GM12874 (cell line): ENCODE measurements at regions not wholly inside any gene's neighbourhood (a gene's known extent, or its start where the extent isn't known, plus 50 kb on each side); places are given as distances from the start of the nearest gene placed in this dataset.

ENCODE experiments used
- TF ChIP-seq, protein P1 (sequence below): IDR thresholded peaks from 2 replicates; pipeline ENCODE4 v1.5.1; 2011; ENCODE audit warnings: low read depth, mild to moderate bottlenecking, control low read depth, low read length, moderate library complexity; ENCODE audit not compliant: insufficient read depth

DNA sequence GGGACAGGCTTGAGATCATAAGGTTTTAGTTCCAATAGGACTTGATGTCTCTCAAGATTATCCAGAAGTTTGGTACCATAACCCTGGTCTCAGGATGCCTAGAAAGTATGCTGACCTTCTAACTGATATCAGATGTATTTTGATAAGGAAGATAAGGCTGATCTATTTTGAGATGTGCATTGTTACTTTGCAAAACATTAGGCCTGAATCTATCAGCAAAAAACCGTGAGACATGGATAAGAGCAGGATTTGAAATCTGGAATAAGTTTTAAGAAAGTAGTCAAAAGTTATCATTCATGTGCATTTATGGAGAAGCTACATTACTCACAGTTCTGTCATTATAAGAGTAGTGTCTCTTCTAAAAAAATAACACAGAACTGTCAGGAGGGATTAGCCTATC, 467.1 kb upstream of the HS3ST1 start:
- TF ChIP-seq, protein P1, sequence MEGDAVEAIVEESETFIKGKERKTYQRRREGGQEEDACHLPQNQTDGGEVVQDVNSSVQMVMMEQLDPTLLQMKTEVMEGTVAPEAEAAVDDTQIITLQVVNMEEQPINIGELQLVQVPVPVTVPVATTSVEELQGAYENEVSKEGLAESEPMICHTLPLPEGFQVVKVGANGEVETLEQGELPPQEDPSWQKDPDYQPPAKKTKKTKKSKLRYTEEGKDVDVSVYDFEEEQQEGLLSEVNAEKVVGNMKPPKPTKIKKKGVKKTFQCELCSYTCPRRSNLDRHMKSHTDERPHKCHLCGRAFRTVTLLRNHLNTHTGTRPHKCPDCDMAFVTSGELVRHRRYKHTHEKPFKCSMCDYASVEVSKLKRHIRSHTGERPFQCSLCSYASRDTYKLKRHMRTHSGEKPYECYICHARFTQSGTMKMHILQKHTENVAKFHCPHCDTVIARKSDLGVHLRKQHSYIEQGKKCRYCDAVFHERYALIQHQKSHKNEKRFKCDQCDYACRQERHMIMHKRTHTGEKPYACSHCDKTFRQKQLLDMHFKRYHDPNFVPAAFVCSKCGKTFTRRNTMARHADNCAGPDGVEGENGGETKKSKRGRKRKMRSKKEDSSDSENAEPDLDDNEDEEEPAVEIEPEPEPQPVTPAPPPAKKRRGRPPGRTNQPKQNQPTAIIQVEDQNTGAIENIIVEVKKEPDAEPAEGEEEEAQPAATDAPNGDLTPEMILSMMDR: no peak

DNA sequence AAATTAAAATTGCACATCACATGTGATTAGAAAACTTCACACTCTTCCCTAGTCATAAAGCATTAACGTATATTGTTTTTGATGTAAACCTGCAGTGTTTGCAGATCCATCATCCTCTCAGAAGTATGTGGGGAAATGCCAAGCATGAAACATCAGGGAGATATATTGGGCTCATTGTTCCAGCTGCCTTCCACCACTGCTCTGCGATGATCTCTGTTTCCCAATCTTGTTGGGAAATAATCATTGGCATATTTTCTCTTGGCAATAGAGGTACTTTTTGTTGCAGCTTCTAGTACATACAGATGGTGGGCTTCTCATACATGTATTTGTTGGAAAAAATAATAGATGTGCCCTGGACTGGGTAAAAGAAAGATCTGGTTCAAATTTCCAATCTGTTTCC, 466.3 kb upstream of the HS3ST1 start:
- TF ChIP-seq, protein P1: no peak

DNA sequence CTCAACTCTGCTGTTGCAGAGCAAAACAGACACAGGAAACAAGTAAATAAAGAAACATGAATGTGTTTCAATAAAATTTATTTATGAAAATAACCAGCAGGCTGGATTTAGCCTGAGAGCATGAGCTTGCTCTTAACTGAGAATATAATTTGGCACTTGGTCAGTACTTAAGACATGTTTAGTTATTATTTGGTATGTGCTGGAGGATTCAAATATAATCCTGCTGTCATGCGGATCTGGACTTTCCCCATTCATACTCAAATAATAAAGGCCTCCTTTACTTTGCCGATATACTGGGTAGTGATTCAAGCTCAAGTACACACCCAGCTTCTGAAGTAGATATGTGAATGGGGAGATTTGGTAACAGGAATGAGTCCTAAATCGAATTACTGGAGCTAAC, 465.5 kb upstream of the HS3ST1 start:
- TF ChIP-seq, protein P1: no peak

DNA sequence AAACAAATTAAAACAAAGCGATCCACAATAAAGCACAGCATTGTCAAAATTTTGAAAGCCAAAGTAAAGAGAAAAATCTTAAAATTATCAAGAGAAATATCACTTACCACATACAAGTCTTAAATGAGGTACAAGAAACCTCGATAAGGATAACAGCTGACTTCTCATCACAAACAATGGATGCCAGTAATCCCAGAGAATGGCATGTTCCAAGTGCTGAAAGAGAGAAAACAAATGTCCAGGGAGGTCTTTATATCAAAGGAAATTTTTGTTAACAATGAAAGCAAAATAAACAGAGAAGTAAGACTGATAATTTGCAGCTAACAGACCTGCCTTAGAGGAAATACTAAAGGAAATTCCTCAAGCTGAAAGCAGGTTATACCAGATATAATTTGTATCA, 460.4 kb upstream of the HS3ST1 start:
- TF ChIP-seq, protein P1: no peak

DNA sequence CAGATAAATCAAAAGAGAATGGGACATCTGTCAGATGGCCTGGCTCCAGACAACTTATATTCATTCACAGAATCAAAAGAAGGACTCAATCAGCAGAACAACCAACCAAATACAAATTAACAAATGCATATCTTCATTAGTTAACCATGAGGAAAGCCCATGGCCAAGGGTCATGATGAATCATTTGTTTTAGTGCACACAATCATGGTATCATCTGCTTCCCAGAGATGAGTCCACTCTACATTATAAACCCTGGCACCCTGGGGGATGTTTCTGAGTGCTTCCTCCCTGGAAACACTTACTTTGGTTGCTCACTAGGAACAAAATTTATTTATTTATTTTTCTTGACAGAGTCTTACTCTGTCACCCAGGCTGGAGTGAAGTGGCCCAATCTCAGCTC, 453.3 kb upstream of the HS3ST1 start:
- TF ChIP-seq, protein P1: no peak

DNA sequence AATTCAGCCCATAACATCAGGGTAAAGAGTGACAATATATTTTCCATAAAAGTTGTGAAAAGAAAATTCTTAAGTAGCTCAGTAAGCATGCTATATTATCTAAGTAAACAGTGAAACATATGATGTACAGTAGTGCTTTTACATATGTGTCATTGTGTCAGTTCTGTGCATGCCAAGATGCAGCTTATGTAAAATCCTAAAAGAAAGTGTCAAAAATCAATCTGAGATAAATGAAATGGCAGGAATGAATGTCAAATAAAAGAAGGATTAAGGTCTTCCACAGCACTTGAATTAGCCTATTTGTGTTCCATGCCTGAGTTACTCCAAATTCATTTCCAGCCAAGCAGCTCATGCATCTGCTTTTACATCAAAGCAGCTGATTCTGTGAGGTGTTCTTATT, 452.7 kb upstream of the HS3ST1 start:
- TF ChIP-seq, protein P1: no peak

DNA sequence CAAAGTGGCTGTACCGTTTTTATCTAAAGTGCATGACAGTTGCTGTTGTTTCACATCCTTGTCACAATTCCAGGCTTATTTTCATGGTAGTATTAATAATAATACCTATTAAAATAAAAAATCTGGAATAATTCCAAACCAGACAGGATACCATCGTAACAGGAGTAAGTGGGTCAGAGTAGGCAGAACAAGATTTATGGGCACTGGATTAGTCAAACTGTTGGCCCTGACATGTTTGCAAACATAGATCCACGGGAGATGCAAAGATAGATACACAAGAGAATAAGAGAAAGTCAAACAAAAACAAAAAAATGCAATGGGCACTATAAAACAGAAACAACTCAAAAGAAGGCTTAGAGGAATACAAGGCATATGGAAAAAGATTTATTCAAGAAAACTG, 449.5 kb upstream of the HS3ST1 start:
- TF ChIP-seq, protein P1: no peak

DNA sequence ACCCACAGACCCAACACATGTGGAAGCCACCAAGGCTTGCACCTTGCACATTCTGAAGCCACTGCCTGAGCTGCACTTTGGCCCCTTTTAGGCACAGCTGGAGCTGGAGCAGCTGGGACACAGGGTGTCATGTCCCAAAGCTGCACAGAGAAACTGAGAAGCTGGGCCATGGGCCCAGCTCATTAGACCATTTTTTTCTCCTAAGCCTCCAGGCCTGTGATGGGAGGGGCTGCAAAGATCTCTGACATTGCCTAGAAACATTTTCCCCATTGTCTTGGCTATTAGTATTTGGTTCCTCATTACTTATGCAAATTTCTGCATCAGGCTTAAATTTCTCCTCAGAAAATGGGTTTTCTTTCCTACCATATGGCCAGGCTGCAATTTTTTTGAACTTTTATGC, 447.4 kb upstream of the HS3ST1 start:
- TF ChIP-seq, protein P1: no peak
